ENCODE measurements at regions not wholly inside any gene's neighbourhood (a gene's known extent, or its start where the extent isn't known, plus 50 kb on each side); places are given as distances from the start of the nearest gene placed in this dataset.

DNA sequence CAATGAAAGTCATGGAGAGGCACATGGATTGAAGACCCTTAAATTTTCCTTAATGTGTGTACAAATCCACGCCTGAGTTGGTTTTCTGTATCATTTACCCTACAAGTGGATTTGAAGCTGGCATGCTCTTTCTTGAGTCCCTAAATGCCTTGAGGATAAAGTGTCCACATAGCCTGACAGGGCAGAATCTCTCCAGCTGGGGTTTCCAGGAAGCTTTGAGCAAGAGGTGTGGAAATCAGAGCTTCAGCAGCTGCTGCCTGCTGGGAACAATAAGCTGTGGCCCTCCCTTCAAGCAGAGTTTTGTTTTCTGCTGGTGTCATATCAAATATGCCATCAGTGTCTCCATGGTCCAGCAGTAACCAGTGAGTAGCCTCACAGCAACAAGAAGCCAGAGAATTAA is 120.3 kb upstream of the SERTM1 start:
- no peak for DNase-seq

DNA sequence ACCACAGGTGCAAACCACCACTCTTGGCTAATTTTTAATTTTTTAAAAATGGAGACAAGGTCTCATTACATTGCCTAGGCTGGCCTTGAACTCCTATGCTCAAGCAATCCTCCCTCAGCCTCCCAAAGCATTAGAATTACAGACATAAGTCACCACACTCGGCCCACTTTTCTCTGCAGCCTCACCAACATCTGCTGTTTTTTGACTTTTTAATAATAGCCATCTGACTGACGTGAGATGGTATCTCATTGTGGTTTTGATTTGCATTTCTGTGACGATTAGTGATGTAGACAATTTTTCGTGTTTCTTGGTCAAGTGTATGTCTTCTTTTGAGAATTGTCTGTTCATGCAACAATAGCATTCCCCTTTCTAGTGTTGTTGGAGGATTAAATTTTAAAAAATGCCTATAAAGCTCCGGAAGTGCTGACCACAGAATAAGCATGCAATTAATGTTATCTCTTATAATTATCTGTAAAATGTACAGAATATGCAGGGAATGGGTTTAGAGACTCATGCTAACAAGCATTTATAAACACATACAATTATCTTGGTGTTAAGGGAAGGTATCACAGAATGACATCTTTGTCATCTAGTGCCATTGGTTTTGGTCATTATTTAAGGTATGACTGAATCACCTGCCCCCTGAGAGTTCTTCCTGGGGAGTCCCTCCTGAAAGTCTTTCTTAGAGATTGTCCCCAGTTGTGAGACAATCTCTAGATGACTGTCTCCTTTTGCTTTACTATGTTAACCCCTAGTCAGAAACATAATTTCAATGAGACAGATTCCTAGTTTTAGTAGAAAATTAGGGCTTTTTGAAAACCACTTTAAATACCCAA is 118.5 kb upstream of the SERTM1 start:
- DNase-seq: no peak

DNA sequence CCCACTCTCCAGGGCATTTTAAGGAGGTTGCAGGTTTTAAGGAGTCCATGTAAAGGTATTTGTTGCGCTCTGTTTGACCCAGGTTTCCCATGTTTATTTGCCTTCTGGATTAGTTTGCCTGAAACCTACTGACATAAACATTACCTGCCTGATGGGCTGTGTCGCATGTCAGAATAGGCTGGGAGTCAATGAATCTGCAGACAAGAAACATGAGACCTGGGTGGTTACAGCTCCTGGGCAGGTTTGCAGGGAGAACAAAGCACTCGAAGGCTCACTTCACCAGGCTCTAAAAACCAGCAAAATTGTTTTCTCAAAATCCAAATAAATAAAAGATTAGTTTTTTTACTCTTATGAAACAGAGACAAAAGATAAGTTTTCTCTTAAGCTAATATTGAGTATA is 114.4 kb upstream of the SERTM1 start:
- no peak for DNase-seq

DNA sequence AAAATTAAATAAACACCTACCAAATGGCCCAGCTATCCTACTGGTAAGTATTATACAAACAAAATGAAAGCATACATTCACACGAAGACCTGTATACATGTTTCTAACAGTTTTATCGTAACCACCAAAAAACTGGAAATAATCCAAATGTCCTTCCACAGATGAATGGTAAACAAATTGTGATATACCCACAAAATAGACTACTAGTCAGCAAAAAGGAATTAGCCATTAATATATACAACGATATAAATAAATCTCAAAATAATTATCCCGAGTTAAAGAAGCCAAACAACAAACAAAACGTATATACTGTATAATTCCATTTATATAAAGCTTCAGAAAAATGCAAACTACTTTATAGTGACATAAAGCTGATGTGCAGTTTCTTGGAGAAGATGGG is 106.3 kb upstream of the SERTM1 start:
- DNase-seq: no peak

DNA sequence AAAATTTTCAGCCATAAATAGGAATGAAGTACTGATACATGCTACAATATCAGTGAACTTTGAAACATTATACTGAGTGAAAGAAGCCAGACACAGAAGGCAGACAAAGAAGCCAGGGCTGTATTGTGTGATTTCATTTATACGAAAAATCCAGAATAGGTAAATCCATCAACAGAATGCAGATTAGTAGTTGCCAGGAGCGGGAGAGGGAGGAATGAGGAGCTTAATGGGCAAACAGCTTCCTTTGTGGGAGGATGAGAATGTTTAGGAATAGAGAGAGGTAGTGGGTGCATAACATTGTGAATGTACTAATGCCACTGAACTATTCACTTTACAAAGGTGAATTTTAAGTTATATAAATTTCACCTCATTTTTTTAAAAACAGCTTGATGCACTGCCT is 103.3 kb upstream of the SERTM1 start:
- DNase-seq: no peak

DNA sequence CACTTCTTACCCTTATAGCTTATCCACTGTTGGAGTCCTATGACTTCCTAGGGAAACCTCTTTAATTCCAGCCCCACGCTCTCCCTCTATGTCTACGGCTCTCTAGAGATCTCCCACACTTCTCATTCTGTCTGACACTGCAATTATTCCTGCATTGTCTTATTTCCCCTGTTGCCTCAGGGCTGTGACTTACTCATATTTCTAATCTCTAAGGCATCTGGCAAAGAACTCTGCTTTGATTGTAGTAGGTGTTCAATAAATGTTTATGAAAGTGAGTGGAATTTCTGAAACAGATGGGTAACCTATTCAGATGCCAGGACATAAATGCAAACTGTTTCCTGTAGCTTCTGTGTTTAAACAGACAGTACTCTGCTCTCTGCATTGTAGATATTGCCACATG is 102.4 kb upstream of the SERTM1 start:
- no peak for DNase-seq

DNA sequence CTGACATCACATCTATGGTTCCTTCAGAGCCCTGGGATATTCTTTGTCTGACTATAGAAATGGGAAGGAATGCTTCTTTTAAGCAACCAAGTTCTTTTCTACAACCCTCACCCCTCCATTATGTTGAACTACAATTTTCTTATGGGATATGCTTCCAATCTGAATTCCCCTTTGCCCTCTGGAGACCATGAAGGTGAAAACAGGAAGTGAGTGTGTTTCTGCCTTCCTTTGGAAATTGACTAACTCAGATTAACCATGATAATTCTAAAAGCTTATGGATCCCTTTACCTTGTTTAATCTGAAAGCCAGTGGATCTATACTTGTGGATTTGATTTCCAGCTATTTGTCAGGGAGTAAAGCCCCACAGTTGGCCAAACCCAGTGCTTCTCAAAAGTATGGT is 90.8 kb upstream of the SERTM1 start:
- no peak for DNase-seq

DNA sequence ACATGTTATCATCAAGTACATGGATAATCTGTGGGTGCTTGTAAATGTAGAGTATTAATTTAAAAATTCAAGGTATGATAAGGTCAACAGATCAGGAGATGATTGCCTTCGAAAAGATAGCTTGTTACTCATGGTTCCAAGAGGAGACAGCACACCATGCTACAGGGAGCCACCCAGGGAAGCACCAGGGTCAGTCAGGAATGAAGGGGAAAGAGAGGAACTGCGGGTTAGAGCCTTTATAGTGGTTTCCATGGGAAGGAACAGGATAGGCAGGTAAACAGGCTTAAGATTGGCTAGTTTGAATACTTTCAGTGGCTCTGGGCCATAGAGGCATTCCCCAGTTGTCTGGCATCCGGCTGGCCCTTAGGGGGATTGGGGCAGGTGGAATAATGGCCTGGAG is 74.2 kb upstream of the SERTM1 start:
- no peak for DNase-seq

DNA sequence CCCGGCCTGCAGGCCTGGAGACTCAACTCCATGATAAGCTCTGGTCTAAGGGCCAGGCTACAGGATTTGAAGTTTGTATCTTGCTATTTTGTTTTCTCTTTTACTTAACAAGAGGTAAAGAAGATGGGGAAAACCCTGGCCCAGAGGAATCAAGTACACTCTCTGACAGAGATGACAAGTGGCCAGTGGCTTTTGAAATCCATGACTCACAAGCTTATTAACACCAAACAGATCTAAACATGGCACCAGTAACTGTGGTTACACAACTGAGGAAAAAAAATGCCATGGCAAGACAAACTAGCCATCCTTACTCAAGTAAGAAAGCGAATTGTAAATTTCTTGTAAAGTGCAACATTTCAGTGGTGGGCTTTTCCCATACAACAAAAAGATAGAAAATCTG is 72.6 kb upstream of the SERTM1 start:
- no peak for DNase-seq

DNA sequence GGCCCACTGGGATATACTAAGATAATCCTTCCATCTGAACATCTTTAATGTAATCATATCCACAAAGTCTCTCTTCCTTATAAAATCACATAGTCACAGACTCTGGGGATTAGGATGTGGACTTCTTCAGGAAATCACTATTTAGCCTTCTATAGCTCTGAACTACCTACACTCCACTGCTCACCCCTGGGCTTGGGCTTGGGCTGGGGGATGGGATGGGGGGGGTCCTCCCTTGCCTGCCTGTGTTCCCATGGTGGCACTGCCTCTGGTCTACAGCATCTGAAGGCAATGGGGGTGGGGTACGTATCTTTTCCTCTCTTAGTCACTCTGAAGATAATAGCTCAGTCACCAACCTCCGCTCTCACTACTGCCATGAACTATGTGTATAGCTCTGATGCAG is 67.8 kb upstream of the SERTM1 start:
- DNase-seq: no peak

DNA sequence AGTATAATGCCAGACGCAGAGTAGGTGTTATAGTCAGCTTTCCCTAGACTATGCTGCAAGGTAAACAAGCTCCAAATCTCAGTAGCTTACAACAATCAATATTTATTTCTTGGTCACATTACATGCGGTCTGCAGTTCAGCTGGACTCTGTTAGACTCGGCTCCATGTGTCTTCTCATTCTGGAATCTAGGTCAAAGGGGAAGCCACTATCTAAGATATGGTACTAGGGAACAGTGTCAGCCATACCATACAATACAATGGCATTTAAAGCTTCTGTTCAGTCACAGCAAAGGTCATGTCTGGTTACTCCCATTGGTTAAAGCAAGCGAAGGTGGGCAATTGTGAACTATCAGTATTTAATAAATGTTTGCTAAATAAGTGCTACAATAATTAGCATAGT is 65.3 kb upstream of the SERTM1 start:
- no peak for DNase-seq

DNA sequence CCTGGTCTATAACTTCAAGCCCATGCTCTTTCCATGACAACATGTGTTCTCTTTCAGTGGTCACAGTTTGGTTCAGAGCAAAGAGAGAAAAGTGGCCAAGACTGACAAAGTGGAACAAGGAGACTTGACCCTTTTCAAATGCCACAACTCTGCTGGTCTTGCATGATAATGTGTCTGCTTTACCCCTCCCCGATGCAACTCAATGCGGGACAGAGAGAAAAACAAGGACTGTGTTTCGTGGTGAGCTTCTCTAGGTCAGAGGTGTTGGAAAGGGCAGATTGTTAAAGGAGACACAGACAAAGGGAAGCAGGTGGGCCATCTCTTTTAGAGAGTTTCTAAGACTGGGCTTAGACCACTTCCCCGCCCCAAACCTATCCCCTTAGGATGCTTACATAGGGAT is 61.6 kb upstream of the SERTM1 start:
- no peak for DNase-seq

DNA sequence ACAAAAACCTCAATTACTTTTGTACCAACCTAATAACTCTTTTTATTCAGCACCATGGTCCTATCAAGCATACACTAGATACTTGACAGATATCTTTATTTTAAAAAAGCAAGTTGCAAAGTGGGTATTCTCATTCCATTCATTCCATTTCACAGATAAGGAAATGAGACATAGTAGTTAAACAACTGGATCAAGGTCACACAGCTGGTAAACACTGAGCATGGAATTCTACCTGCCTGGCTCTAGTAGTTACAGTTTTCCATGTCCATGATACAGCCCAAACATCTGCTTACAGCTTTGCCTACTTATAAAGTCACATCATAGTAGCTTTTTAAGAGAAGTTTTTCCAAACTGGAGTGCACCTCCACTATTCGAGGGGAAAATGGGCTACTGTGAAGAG is 57.1 kb upstream of the SERTM1 start:
- no peak for DNase-seq

DNA sequence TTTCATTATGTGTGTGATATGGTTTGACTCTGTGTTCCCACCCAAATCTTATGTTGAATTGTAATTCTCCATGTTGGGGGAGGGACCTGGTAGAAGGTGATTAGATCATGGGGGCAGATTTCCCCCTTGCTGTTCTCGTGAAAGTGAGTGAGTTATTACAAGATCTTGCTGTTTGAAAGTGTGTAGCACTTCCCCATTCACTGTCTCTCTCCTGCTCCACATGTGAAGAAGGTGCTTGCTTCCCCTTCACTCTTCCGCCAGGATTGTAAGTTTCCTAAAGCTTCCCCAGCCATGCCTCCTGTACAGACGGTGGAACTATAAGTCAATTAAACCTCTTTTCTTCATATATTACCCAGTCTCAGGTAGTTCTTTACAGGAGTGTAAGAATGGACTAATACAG is 54.3 kb upstream of the SERTM1 start:
- DNase-seq: no peak

Data from hippocampal formation (tissue), 2 donors.